NCI-H1417 treated with DMSO at 0.1 percent for 48 hours (cell line): ENCODE measurements at regions not wholly inside any gene's neighbourhood (a gene's known extent, or its start where the extent isn't known, plus 50 kb on each side); places are given as distances from the start of the nearest gene placed in this dataset.

Source experiments
- DNase-seq: peaks from one replicate; lab custom pipeline; 2025; lab: John Stamatoyannopoulos, UW

DNA sequence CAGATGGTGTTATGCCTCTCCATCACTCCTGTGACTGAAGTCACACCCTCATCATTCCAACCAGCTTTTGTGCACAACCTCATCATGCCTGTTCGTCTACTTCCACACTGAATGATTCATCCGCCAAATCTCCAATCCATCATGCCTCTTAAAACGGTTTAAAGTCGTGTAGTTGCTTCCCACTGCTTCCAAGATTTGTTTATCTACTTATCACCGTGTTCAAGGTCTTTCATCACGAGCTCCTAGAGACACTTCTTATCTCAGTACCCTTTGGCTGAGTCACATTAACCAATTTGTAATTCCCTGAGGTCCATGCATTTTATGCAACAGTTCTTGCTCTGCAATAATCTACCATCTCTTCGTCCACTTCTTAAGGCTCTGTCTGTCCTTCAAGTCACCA, 592.3 kb upstream of the ID2 start:
- DNase-seq = no peak

DNA sequence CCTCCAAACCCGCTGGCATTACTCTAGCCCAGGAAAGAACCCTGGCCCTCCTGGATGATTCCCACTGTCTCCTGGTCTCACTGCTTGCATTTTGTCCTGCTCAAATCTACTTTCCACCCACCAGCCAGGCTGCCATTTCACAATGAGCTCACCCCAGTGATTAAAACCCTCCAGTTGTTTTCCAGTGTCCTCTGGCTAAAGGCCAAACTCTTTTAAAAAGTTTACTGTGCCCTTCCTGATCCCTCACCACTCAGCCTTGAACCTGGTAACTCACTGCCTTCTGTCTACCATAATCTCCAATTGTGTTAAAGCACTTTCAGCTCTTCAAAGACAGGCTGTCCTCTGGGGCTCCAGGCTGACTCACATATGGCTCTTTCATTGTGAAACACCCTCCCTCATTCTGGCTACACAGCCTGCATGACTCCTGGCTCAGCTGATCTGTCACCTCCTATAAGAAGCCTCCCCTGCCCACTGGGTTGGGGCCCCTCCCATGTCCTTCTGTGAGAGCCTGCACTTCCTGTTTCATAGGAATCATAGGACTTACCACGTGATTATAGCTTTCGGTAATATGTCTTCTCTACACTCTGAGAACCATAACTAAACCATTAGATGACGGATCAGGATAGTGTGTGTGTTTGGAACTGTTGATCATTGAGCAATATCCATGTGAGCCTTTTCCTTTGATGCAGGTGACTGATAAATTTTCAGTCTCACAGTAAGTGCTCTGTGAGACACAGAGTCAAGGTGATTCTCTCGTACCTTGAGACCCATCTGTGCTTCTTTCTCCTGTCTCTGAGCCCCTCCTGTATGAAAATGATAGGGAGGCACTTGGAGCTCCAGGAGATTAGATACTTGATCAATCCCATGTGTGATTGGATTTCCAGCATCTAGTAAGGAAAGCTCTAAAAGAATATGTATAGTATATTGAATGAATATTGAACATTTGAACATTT, 590.8 kb upstream of the ID2 start:
- DNase-seq = no peak

DNA sequence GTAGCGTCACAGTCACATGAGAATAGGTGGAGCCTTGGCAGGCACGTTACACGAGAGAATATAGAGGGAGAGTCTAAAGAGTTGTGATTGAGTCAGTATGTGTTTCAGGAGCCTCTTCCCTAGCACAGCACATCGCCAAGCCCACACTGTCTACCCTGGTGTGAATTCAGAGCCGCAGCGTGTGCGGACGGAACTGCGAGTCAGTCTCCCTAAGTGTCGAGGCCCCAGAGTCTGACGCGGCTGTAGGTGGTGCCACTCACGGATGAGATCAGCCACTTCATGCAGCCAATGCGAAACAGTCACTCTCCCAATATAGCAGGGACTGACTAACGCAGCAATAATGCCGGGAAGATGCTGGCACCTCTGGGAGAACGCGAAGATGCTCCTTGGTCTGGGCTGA, 587.3 kb upstream of the ID2 start:
- no peak for DNase-seq

DNA sequence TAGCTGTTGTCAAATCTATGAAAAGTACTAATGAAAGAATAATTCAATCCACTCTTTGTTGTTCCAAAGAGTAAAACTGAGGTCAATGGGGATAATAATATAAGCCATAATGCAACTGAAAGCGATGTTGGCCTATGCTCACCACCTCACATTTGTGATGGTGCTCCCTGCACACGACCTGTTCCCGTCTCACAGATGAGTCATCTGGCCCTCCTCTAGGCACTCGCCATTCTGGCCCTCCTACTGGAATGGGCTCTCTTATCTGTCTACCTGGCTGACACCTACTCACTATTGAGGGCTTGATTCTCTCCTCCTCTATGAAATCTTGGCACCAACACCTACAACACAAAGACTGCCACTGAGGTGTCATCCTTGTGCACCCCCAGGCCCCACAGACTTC, 585.9 kb upstream of the ID2 start:
- no peak for DNase-seq

DNA sequence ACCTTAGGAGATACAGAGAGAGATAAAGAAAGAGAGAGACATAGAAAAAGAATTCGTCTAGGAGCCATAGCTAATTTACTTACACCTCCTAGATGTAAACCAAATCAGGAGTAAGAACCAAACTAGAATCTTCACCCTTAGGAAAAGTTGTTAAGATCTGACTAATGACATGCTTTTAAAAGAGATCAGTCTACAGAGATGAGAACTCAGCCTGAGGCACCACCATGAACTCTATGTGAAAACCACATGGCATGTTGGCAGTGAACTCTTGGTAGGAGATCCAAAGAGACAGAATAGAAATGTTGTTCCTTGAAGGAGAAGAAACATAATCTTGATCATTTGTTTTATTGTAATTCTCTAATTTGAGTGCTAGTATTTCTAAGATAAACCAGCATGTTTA, 585.4 kb upstream of the ID2 start:
- no peak for DNase-seq

DNA sequence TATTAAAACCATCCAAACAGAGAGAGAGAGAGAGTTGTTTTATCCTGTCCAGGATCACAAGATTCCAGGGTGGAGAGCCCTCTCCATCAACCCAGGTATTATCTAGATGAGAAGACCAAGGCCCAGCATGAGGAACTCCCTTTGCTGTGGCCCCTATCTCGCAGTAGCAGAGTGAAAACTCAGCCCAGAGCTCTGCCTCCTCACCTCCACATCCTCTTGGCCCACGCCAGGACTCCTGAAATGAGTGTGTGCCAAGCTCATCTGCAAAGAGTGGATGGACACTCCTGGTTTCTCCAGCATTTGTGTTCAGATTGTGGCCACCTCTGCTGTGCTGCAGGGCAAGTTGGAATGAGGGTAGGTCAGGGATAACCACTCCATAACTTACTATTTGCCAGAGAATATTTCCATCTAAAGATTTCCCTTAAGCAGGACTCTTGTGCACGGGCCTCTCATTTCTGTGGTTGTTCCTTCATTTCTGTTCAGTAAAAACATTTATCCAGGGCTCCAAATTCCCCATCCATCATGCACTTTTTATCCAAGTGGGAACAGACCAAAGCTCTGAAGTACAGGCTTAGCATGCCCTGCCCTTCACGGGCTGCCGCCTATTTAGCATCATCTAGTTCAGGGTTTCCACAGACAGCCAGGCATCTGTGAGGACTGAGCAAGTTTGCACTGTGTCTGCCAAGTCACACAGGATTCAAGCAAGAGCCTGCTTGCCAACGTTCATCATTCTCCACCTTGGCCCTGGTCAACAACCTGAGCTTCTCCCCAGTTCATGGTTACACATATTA, 583.2 kb upstream of the ID2 start:
- no peak for DNase-seq

DNA sequence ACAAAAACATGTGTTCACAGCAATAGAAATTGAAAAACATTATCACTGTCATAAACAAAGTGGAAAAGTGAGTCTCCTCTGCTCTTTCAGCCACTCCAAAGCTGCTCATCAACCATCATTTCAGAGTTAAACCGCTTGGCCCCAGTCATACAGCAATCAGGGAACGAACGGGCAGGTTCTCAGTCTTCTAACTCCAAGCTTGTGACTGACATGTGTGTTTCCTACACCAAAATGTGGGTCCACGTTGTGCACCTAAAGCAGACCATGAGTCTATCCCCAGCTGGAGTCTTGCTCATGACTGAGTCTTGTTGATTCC, 582.6 kb upstream of the ID2 start:
- DNase-seq = no peak

DNA sequence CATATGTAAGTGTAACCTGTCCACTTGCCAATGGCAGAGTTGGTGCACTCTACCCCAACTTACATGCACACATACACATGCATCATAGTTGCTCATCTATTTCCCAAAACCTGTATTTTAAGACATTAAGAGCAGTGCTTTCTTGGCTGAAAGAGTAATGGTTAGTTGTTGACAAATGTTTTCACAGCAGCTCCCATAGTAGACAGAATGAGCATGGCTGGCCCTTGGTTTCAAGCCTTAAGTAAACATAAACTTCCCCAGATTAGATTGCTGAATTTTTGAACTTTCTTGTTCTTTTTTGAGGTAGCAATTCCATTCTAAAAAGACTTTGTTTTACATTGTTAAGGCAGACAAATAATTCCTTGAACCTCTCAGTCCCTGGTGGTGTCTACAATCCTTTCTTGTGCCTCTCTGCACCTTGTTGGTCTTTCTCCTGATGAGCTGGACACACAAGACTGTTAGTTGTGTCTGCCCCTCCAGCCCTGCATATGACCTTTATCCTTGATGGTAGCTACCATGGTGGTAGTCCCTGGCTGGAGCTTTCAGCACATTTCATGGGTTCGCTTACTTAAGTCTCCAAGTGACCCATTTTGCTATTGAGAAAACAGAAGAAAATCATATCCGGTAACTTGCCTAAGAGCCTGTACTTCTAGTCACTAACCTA, 580.1 kb upstream of the ID2 start:
- DNase-seq = no peak

DNA sequence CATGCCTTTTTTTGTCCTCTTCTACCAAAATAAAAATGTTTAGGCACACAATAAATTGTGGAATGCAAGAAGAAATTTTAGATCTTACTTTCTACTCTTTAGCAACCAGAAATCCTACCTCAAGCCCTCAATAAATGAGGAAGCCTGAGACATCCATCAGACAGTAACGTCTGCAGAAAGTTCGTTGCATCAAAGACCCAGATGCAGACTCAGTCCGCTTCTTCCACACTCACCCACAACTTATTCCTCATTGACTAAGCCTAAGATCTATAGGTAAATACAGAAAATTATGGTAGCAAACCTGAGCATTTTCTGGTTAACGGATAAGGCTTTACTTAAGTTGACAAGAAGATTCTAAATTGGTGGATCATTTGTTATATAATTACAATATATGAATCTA, 579.4 kb upstream of the ID2 start:
- DNase-seq = no peak

DNA sequence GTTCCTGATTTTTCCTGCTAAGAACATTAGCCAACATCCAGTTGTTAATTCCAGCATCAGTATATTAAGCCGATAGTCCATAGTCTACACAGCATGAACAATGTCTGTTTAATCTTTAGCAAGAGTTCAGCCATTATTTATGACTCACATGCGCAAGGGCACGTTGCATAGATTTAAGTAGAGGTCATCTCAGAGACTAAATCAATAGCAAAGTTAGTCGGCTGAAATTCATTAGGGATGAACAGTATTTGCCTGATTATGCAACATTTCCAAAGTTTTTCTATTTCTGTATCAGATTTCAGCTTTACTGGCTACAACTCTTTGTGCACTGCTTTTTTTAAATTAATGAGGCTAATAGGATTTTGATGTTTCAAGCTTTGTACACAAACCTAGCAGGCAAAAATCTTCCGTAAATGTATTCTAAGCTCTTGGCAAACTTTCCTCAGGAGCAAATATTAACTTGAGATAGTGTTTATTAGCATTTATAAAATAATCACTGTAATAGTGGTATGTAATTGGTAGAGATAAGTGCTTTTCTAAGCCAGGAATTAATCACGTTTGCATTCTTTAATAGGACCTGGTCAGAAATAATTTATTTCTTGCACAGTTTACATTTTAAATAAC, 578.7 kb upstream of the ID2 start:
- no peak for DNase-seq

DNA sequence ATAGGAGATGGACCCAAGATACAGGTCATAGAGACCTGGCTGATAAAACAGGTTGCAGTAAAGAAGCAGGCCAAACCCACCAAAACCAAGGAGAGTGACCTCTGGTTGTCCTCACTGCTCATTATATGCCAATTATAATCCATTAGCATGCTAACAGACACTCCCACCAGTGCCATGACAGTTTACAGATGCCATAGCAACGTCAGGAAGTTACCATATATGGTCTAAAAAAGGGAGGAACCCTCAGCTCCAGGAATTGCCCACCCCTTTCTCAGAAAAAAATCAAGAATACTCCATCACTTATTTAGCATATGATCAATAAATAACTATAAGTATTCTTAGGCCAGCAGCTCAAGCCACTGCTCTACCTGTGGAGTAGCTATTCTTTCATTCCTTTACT, 574.7 kb upstream of the ID2 start:
- DNase-seq = no peak

DNA sequence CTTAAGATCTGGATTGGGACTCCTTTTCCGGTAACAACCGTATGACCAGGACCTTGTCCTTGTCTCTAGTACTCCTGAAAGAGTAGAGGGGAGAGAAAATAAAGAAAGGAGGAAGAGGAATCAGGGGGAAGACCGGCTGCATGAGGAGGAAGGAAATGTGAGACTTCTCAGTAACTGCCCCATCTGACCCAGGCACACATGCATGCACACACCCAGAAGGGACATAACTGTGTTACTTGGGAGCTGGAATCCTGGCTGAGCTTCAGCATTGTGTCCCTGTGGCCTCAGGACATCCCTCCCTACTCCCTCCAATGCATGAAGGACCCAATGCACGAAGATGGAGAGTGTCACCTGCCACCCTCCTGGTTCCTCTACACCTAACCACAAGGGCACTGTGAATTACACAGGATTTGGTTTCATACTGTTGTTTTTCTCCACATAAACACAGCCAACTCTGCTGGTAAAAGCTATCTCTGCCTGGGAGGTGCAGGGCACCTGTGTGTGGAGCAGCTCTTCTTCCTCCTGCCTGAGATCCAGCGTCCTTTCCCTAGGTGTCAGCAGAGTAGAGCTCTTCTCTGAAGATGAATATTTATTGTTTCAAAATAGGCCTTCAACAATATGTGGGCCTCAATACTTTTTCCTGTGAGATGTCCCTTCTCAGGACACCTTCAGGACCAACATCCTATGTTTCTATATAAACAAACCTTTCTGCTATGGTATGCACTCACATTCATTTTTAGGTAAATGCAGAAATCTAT, 574.1 kb upstream of the ID2 start:
- DNase-seq = no peak

DNA sequence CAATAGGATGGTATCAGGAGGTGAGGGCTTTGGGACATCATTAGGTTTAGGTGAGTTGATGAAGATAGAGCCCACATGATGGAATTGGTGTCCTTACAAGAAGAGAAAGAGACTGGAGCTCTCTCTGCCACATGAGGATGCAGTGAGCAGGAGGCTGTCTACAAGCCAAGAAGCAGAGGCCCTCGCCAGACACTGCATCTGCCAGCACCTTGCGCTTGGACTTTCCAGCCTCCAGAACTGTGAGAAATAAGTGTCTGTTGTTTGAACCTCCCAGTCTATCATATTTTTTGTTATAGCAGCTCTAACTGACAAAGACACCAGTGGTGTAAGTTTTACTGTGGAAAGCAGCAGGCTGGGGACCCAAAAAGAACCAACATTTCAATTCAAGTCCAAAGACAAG, 571.1 kb upstream of the ID2 start:
- DNase-seq = no peak

DNA sequence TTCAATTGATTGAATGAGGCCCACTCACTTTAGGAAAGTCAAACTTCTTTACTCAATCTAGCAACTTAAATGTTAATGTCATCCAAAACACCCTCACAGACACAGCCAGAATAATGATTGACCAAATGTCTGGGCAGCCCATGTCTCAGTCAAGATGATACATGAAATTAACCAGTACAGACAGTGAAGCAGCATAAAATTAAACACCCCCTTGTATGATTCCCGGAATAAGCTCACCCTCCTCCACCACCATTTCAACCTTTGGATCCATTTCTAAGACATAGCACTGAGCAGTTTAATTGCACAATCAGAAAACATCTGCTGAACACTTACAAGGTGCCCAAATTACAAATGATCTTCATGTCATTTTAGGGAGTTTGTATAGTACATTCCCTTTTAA, 570.7 kb upstream of the ID2 start:
- no peak for DNase-seq

DNA sequence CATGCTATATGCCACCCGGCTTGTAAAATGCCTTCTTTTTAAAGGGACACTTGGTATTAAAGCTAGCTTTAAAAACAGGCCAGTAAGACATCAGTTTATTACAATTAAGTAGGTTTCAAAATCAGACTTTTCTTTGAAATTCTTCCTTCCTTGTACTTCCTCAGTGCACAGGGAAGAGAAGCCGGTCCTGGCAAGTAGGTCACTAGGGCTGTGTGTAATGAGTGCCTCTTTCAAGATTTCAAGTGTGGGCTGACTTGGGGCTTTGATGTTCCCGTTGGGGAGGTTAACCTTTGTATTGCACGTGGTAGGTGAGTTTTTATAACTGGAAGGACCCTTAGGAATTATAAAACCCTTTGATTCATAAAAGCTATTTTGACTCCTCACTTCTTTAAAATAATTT, 566.4 kb upstream of the ID2 start:
- DNase-seq = no peak

DNA sequence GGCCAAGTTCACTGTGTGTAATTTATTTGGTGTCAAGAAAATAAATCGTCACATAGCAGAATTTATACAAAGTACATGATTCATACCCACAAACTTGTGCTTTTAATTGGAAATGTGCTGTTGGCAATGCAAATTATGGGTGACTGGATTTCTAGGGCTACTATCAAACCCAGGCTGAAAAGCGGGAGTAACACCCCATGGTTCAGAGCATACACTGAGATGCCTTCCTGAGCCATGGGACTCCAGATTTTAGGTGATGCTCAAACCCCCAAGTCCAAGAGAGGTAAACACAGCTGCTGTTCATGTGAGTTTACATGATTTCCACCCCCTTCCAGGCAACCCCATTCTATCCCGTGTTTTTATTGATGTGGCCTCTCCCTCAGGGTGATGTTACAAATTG, 565.9 kb upstream of the ID2 start:
- DNase-seq = no peak

DNA sequence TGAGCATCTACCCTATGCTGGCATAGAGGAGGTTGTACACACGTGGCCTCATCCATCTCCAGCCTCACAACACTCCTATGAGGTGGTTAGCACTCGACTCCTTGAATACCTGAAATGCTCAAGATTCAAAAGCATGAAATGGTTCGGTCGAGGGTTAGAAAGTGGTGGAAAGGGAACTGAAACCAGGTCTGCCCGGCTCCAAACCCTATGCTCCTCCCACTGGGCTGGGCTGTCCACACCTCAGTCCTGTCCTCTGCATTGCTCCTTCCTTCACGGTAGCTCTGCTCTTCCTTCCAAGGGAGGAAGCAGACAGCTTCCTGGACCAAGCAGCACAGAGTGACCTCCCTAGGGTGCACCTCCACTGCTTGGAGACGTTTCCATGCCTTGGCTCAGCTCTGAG, 565.2 kb upstream of the ID2 start:
- DNase-seq = no peak

DNA sequence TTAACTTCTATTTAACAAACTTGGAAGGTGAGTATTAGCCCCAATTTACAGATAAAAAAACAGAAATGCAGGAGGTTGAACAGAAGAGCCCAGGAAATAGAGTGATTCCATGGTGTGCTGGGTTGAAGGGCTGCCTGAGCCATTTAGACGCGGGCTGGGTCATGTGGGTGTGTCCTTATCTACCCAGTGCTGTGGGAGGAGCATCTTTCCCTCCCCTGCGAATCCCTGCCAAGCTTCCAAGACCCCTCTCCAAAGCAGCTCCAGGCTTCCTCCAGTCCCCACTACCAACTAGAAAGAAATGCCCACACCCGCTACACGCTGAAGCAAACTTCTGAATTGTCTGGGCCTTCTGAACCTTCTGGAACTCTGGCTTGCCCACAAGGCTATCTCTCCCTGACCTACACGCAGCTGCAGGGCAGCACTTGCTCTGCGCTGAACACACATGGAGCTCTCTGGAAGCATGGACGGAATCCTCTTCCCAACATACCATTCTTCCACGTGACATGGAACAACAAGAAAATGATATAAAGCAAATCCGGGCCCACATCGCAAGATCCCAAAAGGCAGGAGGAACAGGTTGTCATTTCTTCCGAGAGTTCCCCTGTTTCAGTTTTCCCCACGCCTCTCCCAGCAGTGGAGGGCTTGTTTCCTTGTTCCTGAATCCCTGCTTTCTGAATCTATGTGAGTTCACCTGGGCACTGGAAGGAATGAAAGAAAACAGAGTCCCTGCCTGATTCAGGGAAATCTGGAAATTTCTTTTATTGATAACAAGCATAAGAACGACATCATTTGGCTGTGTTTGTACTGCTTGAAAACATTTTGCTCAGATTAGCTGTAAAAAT, 562.7 kb upstream of the ID2 start:
- DNase-seq = no peak

DNA sequence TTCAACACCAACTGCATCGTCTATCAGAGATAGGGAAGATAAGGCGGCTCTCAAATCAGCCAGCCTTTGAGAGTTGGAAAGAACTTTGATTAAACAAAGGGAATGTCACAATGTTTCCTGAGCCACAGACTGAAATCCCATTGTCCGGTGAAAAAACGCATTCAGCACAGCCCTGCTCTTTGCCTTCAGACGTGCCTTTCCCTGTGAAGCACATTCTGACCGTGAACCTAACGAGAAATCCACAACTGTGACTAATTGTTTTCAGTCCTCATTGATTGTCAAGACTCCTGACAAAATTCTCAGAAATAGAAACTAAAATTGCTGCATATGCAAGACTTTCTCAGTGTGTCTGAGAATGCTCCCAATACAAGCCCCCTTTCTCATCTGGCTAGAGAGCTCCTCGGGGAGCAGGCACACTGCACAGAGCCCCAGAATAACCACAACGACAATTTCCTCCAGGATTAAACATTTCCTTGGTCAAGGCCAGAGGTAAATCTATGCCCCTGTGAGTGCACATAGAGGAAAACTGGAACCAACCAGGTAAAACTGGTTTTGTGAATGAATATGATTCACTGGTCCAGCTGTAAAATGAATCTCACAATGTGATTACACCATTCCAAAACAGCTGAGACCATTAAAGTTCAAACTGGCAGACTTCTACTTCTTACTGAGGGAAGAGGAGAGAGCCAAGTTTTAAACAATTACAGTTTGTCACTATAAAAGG, 561.9 kb upstream of the ID2 start:
- DNase-seq = no peak

DNA sequence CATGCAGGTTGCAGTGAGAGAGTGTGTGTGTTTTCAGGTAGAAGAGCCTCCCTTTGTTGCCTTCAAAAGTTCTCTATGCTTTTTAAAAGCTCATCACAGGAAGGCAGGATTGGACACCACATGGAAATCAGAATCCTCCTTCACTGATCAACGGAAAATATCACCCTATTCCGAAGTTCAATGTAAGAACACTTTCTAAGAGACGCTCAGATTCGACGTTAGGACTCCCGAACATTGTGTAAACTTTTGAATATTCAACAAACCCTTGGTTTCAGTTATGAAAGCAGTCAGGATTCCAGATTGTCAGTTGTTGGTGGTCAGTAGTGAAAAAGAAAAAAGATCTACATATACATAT, 561.4 kb upstream of the ID2 start:
- DNase-seq = no peak
